ENCODE measurements at regions not wholly inside any gene's neighbourhood (a gene's known extent, or its start where the extent isn't known, plus 50 kb on each side); places are given as distances from the start of the nearest gene placed in this dataset.
"Not testable (repeated sequence)": the region's sequence is repeated elsewhere in the genome, so short reads cannot be mapped to it uniquely, and the experiment has no call there.

- DNase-seq (ENCODE audit: low read depth in 2 of 2), result no peak
These were observed 787.3 kb downstream of the EDEM1 start for GRCh38 chr3:5974630-5975322.

GRCh38 chr3:5977331-5977730, 789.8 kb downstream of the EDEM1 start:
- DNase-seq (ENCODE audit: low read depth in 2 of 2), result no peak

GRCh38 chr3:5980475-5980874, 793.0 kb downstream of the EDEM1 start:
- no peak for DNase-seq (ENCODE audit: low read depth in 2 of 2)

- no peak for DNase-seq (ENCODE audit: low read depth in 2 of 2)
These were observed 807.1 kb downstream of the EDEM1 start for GRCh38 chr3:5994651-5995050.

- no peak for DNase-seq (ENCODE audit: low read depth in 2 of 2)
These were observed 830.9 kb downstream of the EDEM1 start for GRCh38 chr3:6018456-6018855.

- DNase-seq (ENCODE audit: low read depth in 2 of 2), result no peak
These were observed 835.1 kb downstream of the EDEM1 start for GRCh38 chr3:6022621-6023020.

GRCh38 chr3:6025032-6025431, 835.9 kb upstream of the GRM7 start:
- DNase-seq (ENCODE audit: low read depth in 2 of 2), result no peak

GRCh38 chr3:6030648-6031047, 830.3 kb upstream of the GRM7 start:
- DNase-seq (ENCODE audit: low read depth in 2 of 2), result not testable (repeated sequence)

GRCh38 chr3:6035626-6036025, 825.3 kb upstream of the GRM7 start:
- no peak for DNase-seq (ENCODE audit: low read depth in 2 of 2)

- no peak for DNase-seq (ENCODE audit: low read depth in 2 of 2)
These were observed 820.9 kb upstream of the GRM7 start for GRCh38 chr3:6039971-6040370.

GRCh38 chr3:6041894-6042293, 819.0 kb upstream of the GRM7 start:
- no peak for DNase-seq (ENCODE audit: low read depth in 2 of 2)

GRCh38 chr3:6047016-6047415, 813.9 kb upstream of the GRM7 start:
- no peak for DNase-seq (ENCODE audit: low read depth in 2 of 2)

GRCh38 chr3:6060251-6060650, 800.7 kb upstream of the GRM7 start:
- no peak for DNase-seq (ENCODE audit: low read depth in 2 of 2)

- no peak for DNase-seq (ENCODE audit: low read depth in 2 of 2)
These were observed 798.4 kb upstream of the GRM7 start for GRCh38 chr3:6062261-6063187.

- no peak for DNase-seq (ENCODE audit: low read depth in 2 of 2)
These were observed 794.5 kb upstream of the GRM7 start for GRCh38 chr3:6066397-6066796.

GRCh38 chr3:6066868-6067578, 793.9 kb upstream of the GRM7 start:
- DNase-seq (ENCODE audit: low read depth in 2 of 2), result not testable (repeated sequence)

GRCh38 chr3:6074952-6075351, 786.0 kb upstream of the GRM7 start:
- no peak for DNase-seq (ENCODE audit: low read depth in 2 of 2)

- no peak for DNase-seq (ENCODE audit: low read depth in 2 of 2)
These were observed 782.5 kb upstream of the GRM7 start for GRCh38 chr3:6078436-6078835.

GRCh38 chr3:6079011-6079410, 781.9 kb upstream of the GRM7 start:
- no peak for DNase-seq (ENCODE audit: low read depth in 2 of 2)

- no peak for DNase-seq (ENCODE audit: low read depth in 2 of 2)
These were observed 781.2 kb upstream of the GRM7 start for GRCh38 chr3:6079561-6080179.

GRCh38 chr3:6088433-6088832, 772.5 kb upstream of the GRM7 start:
- no peak for DNase-seq (ENCODE audit: low read depth in 2 of 2)

GRCh38 chr3:6089780-6090179, 771.1 kb upstream of the GRM7 start:
- DNase-seq (ENCODE audit: low read depth in 2 of 2), result no peak

Measured in stimulated activated CD8-positive, alpha-beta memory T cell treated with anti-CD3 and anti-CD28 coated beads, Interleukin-7, amount 100 ng/mL, for 1 hour (primary cell).